HG03558 (cell line): ENCODE measurements at regions not wholly inside any gene's neighbourhood (a gene's known extent, or its start where the extent isn't known, plus 50 kb on each side); places are given as distances from the start of the nearest gene placed in this dataset.
"Not testable (repeated sequence)": the region's sequence is repeated elsewhere in the genome, so short reads cannot be mapped to it uniquely, and the experiment has no call there.

Source experiments
- ATAC-seq: cut with Tn5 transposase; IDR thresholded peaks from one replicate; pipeline ENCODE4 v1.9.1; 2021; ENCODE audit warnings: moderate number of reproducible peaks; ENCODE audit not compliant: unreplicated experiment; ENCODE audit errors: extremely low read depth

- no peak for ATAC-seq
Measured at GRCh38 chr9:85349046-85349445, 392.7 kb downstream of the AGTPBP1 start.

DNA sequence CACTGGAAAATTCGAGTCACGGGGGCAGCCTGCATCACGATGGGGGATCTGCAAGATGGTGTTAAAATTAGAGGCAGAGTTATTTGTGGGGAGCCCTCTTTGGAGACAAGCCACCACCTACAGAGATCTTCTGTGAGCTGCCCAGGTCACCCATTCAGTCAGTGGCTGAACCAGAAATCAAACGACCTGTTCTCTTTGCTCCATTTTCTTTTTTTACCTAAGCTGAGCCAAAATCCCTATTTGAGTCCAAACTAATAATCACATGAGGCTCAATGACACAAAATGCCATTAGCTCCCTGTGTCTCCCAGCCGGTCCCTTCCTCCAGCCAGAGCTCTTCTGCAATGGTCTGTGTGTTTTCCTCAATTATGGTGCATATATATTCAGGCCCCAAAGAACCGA is 394.2 kb downstream of the AGTPBP1 start:
- no peak for ATAC-seq

DNA sequence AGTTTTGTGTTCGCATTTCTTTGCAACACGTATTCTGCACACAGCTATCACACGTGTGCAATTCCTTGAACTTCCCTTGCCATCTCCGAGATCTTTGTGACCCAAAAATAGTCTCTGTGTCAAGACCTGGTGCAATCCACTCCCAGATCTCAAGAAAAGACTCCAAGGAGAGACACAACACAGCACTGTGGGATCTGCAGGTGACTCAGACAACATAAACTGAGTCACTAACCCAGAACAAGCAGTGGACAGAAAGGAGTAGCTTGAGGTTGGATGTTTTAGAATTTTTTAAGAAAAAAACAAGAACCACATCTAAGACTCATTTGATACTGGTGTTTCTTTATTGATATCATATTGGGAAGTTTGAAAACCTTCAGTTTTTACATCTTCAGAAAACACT is 396.9 kb downstream of the AGTPBP1 start:
- no peak for ATAC-seq

- ATAC-seq: no peak
Measured at GRCh38 chr9:85339338-85339737, 402.4 kb downstream of the AGTPBP1 start.

- no peak for ATAC-seq
Measured at GRCh38 chr9:85334228-85334627, 407.5 kb downstream of the AGTPBP1 start.

DNA sequence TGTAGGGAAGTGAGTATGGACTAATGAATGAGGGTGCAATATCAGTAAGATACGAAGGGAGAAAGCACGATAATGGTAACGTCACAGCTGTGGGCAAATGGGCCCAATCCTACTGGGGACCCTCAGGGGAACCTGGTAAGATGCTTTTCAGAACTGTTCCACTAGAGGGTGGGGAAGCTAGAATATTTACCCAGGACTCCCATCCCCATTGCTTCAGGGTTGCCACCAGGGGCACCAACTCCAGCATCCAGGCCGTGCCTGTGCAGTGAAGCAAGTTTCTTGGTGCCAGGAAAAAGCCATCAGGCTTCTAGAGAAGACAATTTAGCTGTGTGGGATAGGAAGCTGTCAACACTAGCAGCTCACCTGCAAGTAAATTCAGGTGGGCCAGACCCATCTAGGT is 409.3 kb downstream of the AGTPBP1 start:
- ATAC-seq: no peak

- no peak for ATAC-seq
Measured at GRCh38 chr9:85331626-85332025, 410.1 kb downstream of the AGTPBP1 start.

DNA sequence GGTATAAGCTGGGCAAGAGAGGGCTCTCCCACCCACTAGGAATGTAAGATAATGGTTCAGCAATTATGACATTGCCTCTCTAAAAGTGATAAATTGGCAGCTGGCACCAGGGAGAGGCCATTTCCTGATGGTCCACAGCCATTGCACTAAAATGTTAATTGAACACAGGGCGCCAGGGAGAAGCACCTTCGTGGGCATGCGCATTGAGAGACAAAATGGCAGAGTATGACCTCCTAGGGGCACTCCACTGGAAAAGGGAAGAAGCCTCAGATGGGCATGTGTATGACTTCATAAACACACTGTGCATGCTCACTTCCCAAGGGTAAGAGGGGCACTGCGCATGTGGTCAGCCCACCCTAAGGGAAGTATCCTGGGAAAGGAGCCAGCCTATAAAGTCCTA is 419.2 kb downstream of the AGTPBP1 start:
- no peak for ATAC-seq

DNA sequence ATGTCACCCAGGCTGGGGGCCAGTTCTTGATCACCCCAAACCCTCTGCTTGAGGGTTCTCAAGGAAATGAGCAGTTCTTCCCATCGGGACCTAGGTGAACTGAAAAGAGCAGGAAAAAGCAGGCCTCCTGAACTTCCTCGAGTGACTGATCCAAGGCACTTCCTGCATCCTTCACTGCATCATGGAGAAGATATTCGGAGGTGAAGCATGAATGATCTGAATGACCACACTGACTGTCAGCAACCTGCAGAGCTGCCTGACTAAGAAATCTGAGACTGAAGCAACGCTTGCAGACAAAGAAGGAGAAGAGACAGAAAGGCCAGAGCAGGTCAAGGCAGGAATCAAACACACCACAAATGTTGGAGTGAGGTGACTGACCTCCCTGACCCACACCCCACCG is 420.2 kb downstream of the AGTPBP1 start:
- ATAC-seq: no peak

GRCh38 chr9:85319936-85320656 is 421.7 kb downstream of the AGTPBP1 start:
- ATAC-seq: no peak

DNA sequence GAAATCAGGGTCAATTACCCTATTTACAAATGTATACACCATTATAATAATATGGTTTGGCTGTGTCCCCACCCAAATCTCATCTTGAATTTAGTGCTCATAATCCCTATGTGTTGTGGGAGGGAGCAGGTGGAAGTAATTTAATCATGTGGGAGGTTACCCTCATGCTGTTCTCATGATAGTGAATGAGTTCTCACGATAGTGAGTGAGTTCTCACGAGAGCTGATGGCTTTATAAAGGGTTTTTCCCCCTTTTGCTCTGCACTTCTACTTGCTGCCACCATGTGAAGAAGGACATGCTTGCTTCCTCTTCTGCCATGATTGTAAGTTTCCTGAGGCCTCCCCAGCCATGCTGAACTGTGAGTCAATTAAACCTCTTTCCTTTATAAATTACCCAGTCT is 426.2 kb downstream of the AGTPBP1 start:
- ATAC-seq: not testable (repeated sequence)

DNA sequence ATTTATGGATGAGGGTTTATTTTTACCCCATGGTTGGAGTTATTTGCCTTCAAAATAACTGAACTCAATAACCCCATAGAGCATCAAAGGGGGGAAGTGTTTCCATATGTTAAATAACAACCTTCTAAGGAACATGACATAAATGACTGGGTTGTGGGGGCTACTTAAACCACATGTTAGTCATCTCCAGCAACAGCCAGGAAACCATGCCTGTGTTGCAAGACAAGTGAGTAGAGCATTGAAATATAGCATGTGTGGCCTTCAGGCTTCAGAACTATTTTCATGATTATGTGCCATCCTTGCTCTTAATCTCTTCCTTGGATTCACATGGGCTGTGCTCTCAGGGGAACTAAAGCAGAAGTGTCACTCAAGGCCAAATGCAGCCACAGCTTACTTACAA is 431.2 kb downstream of the AGTPBP1 start:
- ATAC-seq: no peak

- ATAC-seq: no peak
Measured at GRCh38 chr9:85303757-85304134, 438.0 kb downstream of the AGTPBP1 start.

DNA sequence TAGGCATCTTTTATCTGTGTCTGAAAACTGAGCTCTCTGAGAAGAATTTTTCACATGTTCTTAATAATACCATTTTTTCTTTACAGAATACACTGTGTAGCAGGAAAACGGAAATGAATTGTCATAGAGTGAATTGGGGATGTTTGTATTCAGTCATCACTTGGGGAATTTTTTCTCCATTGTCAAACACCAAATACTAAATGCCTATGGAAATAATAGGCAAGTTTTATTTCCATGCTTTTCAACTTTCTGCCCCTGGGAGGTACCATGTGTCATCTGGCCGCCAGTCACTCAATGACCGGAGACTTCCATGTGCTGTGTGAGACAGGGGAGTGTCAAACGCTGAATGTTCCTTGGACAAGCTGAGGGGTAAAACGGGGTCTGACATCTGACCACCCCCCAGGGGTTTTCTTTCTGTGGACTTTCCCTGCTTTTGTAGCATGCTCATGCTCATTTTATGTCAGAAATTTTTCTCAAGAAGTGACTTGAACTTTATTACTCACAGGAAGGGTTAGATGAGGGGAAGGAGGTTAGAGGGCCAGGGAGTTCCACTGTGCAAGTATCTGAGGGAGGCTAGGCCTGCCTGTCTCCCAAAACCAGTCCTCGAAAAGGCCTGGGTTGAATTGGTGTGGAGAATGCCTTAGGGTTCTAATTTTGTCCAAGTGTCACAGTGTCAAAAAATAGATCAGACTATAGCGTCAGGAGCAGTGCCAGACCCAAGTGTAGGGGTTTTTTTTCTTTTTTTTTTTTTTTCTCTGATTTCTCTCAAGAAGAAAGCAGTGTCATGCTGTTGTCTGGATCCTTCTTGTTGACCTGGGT is 438.6 kb downstream of the AGTPBP1 start:
- ATAC-seq: no peak

DNA sequence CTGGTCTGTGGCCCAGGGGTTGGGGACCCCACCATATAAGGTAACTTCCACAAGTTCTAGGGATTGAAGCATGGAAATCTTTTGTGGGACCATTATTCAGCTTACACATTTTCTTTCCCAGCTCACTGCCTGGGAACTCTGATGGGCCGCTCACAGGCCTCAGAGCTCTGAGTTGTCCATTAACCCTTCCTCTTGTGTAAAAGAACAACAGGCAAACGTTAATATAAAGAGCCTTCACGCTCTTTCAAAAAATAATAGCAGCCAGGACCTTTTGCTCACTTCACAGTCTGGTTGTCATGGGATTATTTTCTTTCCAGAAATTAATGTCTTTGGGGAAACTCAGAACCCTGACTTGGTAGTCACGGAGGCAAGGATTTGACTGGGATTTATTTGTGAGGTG is 443.3 kb downstream of the AGTPBP1 start:
- ATAC-seq: no peak

DNA sequence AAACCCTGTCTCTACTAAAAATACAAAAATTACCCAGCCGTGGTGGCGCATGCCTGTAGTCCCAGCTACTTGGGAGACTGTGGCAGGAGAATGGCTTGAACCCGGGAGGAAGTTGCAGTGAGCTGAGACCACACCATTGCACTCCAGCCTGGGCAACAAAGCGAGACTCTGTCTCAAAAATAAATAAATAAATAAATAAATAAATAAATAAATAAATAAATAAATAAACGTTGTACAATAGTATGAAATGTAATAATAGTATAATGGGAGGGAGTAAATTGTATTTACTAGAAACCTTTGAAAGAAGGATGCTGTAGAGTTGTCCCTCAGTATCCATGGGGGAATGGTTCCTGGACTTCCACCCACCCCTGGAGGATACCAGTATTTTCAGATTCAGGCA is 446.5 kb downstream of the AGTPBP1 start:
- not testable (repeated sequence) for ATAC-seq

GRCh38 chr9:85292261-85292660 is 449.5 kb downstream of the AGTPBP1 start:
- no peak for ATAC-seq

DNA sequence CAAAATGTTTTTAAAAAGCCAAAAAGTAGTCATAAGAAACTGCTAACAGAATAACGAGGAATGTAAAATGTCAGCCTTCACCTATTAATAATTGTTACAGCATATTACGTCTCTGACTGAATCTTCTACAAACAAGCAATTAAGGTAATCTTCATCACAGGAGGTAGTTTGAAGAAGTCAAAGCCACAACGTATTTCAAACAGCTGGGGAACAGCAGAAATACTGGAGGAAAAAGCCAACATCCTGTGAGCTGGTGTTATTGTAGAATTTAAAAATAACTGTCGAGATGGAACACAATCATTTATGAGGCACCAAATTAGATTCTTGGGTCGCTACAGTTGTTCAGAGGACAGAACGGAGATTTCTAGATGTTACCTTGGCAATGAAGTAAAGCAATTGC is 450.5 kb downstream of the AGTPBP1 start:
- ATAC-seq: no peak

DNA sequence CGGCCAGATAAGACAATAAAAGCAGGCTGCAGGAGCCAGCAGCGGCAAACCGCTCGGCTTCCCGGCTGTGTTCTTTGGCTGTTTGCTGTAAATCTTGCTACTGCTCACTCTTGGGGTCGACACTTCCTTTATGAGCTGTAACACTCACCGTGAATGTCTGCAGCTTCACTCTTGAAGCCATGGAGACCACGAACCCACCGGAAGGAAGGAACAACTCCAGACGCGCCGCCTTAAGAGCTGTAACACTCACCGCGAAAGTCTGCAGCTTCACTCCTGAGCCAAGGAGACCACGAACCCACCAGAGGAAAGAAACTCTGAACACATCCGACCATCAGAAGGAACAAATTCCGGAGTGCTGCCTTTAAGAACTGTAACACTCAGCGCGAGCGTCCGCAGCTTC is 451.7 kb downstream of the AGTPBP1 start:
- no peak for ATAC-seq

GRCh38 chr9:85289142-85289541 is 452.6 kb downstream of the AGTPBP1 start:
- ATAC-seq: no peak

DNA sequence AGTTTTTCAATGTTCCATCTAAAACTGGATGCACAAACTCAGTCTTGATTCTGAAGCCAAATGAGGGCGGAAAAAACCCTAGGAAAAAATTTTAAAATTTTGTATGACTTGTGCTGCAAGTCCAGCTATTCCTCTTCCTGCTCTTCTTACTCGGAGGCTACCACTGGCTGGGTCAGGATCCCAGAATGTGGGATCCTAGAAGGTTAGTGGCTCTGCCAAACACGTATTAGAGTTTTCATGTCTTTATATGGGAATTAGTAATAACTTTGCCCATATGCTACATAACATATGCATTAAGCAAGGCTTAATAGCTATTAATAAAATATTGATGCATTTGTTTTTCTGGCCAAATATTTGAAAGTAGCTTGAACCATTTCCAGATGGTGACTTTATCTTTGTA is 458.3 kb downstream of the AGTPBP1 start:
- no peak for ATAC-seq

DNA sequence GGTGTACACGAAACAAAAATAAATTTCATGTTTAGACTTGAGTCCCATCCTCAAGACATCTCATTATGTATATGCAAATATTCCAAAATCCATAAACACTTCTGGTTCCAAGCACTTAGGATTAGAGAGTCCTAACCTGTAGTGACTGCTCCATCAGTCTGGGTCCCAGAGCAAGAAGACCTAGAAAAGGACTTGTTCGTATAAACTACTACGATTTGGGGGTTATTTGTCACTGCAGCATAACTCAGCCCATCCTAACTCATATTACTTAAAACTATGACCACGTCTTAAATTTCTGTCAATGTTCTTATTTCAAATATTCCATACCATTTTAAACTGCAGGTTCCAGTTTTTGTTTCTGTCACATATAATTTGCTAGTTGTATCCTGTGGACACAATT is 463.0 kb downstream of the AGTPBP1 start:
- no peak for ATAC-seq
